Neuron (in vitro differentiated cells): ENCODE measurements at regions not wholly inside any gene's neighbourhood (a gene's known extent, or its start where the extent isn't known, plus 50 kb on each side); places are given as distances from the start of the nearest gene placed in this dataset.
"Not testable (repeated sequence)": the region's sequence is repeated elsewhere in the genome, so short reads cannot be mapped to it uniquely, and the experiment has no call there.

Experiments used
- H2AFZ ChIP-seq: one replicate; pipeline ENCODE4 v1.6.1; 2013; ENCODE audit warnings: low read depth, mild to moderate bottlenecking, inconsistent platforms, low read length, moderate library complexity
- H3K27me3 ChIP-seq: one replicate; pipeline ENCODE4 v1.6.1; 2013; ENCODE audit warnings: low read length; ENCODE audit not compliant: insufficient read depth
- H3K36me3 ChIP-seq: one replicate; pipeline ENCODE4 v1.6.1; 2013; ENCODE audit warnings: low read length; ENCODE audit not compliant: insufficient read depth
- H3K4me1 ChIP-seq: one replicate; pipeline ENCODE4 v1.6.1; 2013; ENCODE audit warnings: low read length; ENCODE audit not compliant: insufficient read depth
- H3K4me3 ChIP-seq: 2 replicates; pipeline ENCODE4 v1.5.1; 2013; ENCODE audit warnings: mild to moderate bottlenecking, low read length, moderate library complexity
- H3K9me3 ChIP-seq: one replicate; pipeline ENCODE4 v1.6.1; 2013; ENCODE audit warnings: low read length

- H3K9me3 ChIP-seq, result no peaks in the 10 kb centered on the region
- H3K27me3 ChIP-seq, result no peaks in the 10 kb centered on the region
- H2AFZ ChIP-seq, result no peak overlapping the region
- H3K4me3 ChIP-seq, result no peak overlapping the region
- no peaks in the 10 kb centered on the region for H3K4me1 ChIP-seq
- no peaks in the 10 kb centered on the region for H3K36me3 ChIP-seq
These were observed 687.6 kb downstream of the C4orf33 start for GRCh38 chr4:129783596-129783995.

GRCh38 chr4:129788486-129788885 is 692.5 kb downstream of the C4orf33 start:
- Histone ChIP-seq H3K4me3 (no peak overlapping the region), H3K9me3 (no peaks in the 10 kb centered on the region), H3K36me3 (no peaks in the 10 kb centered on the region), H3K27me3 (no peaks in the 10 kb centered on the region), H2AFZ (no peak overlapping the region), H3K4me1 (no peaks in the 10 kb centered on the region)

GRCh38 chr4:129804461-129804981 is 708.6 kb downstream of the C4orf33 start:
- H2AFZ ChIP-seq, result no peak overlapping the region
- no peaks in the 10 kb centered on the region for H3K9me3 ChIP-seq
- no peak overlapping the region for H3K4me3 ChIP-seq

GRCh38 chr4:129806986-129807385 is 711.0 kb downstream of the C4orf33 start:
- Histone ChIP-seq H2AFZ (no peak overlapping the region), H3K27me3 (no peaks in the 10 kb centered on the region), H3K4me1 (no peaks in the 10 kb centered on the region), H3K36me3 (no peaks in the 10 kb centered on the region), H3K4me3 (no peak overlapping the region), H3K9me3 (no peaks in the 10 kb centered on the region)

More at GRCh38 chr4:129804461-129804981, 708.6 kb downstream of the C4orf33 start:
- no peaks in the 10 kb centered on the region for H3K27me3 ChIP-seq
- no peaks in the 10 kb centered on the region for H3K4me1 ChIP-seq
- no peaks in the 10 kb centered on the region for H3K36me3 ChIP-seq

- no peak overlapping the region for H3K4me3 ChIP-seq
- H3K9me3 ChIP-seq, result no peaks in the 10 kb centered on the region
- no peak overlapping the region for H2AFZ ChIP-seq
- H3K4me1 ChIP-seq, result no peaks in the 10 kb centered on the region
- H3K36me3 ChIP-seq, result no peaks in the 10 kb centered on the region
- no peaks in the 10 kb centered on the region for H3K27me3 ChIP-seq
These were observed 712.3 kb downstream of the C4orf33 start for GRCh38 chr4:129808242-129808641.

- H3K36me3 ChIP-seq, result no peaks in the 10 kb centered on the region
- no peaks in the 10 kb centered on the region for H3K9me3 ChIP-seq
- no peak overlapping the region for H2AFZ ChIP-seq
- no peaks in the 10 kb centered on the region for H3K27me3 ChIP-seq
- H3K4me1 ChIP-seq, result no peaks in the 10 kb centered on the region
- no peak overlapping the region for H3K4me3 ChIP-seq
These were observed 725.1 kb downstream of the C4orf33 start for GRCh38 chr4:129821073-129821472.

- H3K4me1 ChIP-seq, result no peaks in the 10 kb centered on the region
- H3K4me3 ChIP-seq, result no peak overlapping the region
- H2AFZ ChIP-seq, result no peak overlapping the region
- no peaks in the 10 kb centered on the region for H3K9me3 ChIP-seq
- no peaks in the 10 kb centered on the region for H3K27me3 ChIP-seq
- no peaks in the 10 kb centered on the region for H3K36me3 ChIP-seq
These were observed 726.0 kb downstream of the C4orf33 start for GRCh38 chr4:129821963-129822362.

- Histone ChIP-seq H2AFZ (no peak overlapping the region), H3K9me3 (no peaks in the 10 kb centered on the region), H3K4me1 (no peaks in the 10 kb centered on the region), H3K4me3 (no peak overlapping the region), H3K27me3 (no peaks in the 10 kb centered on the region), H3K36me3 (no peaks in the 10 kb centered on the region)
These were observed 726.7 kb downstream of the C4orf33 start for GRCh38 chr4:129822701-129823100.

GRCh38 chr4:129823105-129823504 is 727.2 kb downstream of the C4orf33 start:
- no peak overlapping the region for H3K4me3 ChIP-seq
- no peak overlapping the region for H2AFZ ChIP-seq
- H3K4me1 ChIP-seq, result no peaks in the 10 kb centered on the region
- no peaks in the 10 kb centered on the region for H3K27me3 ChIP-seq
- no peaks in the 10 kb centered on the region for H3K9me3 ChIP-seq
- no peaks in the 10 kb centered on the region for H3K36me3 ChIP-seq

- Histone ChIP-seq H3K4me3 (no peak overlapping the region), H3K9me3 (no peaks in the 10 kb centered on the region), H3K36me3 (no peaks in the 10 kb centered on the region)
These were observed 733.4 kb downstream of the C4orf33 start for GRCh38 chr4:129829373-129829772.

GRCh38 chr4:129839687-129840086 is 743.7 kb downstream of the C4orf33 start:
- H3K36me3 ChIP-seq, result no peaks in the 10 kb centered on the region
- H2AFZ ChIP-seq, result no peak overlapping the region
- H3K9me3 ChIP-seq, result no peaks in the 10 kb centered on the region
- H3K4me1 ChIP-seq, result no peaks in the 10 kb centered on the region
- H3K27me3 ChIP-seq, result no peaks in the 10 kb centered on the region
- no peak overlapping the region for H3K4me3 ChIP-seq

More at GRCh38 chr4:129829373-129829772, 733.4 kb downstream of the C4orf33 start:
- Histone ChIP-seq H3K4me1 (no peaks in the 10 kb centered on the region), H3K27me3 (no peaks in the 10 kb centered on the region), H2AFZ (no peak overlapping the region)

- H3K36me3 ChIP-seq, result no peaks in the 10 kb centered on the region
- H3K4me3 ChIP-seq, result no peak overlapping the region
- H3K27me3 ChIP-seq, result no peaks in the 10 kb centered on the region
- no peak overlapping the region for H2AFZ ChIP-seq
- no peaks in the 10 kb centered on the region for H3K9me3 ChIP-seq
- no peaks in the 10 kb centered on the region for H3K4me1 ChIP-seq
These were observed 746.1 kb downstream of the C4orf33 start for GRCh38 chr4:129842096-129842495.

- H3K36me3 ChIP-seq, result no peaks in the 10 kb centered on the region
- no peaks in the 10 kb centered on the region for H3K27me3 ChIP-seq
- H3K4me3 ChIP-seq, result no peak overlapping the region
- peak overlapping the region; percentile 36 for H2AFZ ChIP-seq
- peaks cover 5% of the 10 kb centered on the region for H3K4me1 ChIP-seq
- no peaks in the 10 kb centered on the region for H3K9me3 ChIP-seq
These were observed 756.5 kb downstream of the C4orf33 start for GRCh38 chr4:129852434-129852833.

- H3K4me3 ChIP-seq, H3K36me3 ChIP-seq, H3K27me3 ChIP-seq: not testable (repeated sequence)
These were observed 757.9 kb downstream of the C4orf33 start for GRCh38 chr4:129853685-129854467.

More at GRCh38 chr4:129853685-129854467, 757.9 kb downstream of the C4orf33 start:
- not testable (repeated sequence) for H3K4me1 ChIP-seq, H2AFZ ChIP-seq, H3K9me3 ChIP-seq
